ENCODE measurements at regions not wholly inside any gene's neighbourhood (a gene's known extent, or its start where the extent isn't known, plus 50 kb on each side); places are given as distances from the start of the nearest gene placed in this dataset.
"Not testable (repeated sequence)": the region's sequence is repeated elsewhere in the genome, so short reads cannot be mapped to it uniquely, and the experiment has no call there.

- no peak overlapping the region for H3K27ac Mint-ChIP-seq
- ATAC-seq: no peak
- no peak for DNase-seq (ENCODE audit: low spot score in 2 of 2)
- no peaks in the 10 kb centered on the region for H3K36me3 Mint-ChIP-seq
- no peaks in the 10 kb centered on the region for H3K9me3 Mint-ChIP-seq
- no peak overlapping the region for H3K4me3 Mint-ChIP-seq
- no peaks in the 10 kb centered on the region for H3K4me1 Mint-ChIP-seq
Observed at GRCh38 chr5:174892742-174893141, 168.4 kb downstream of the MSX2 start.

GRCh38 chr5:174880412-174881200, 156.2 kb downstream of the MSX2 start:
- ATAC-seq, H3K36me3 Mint-ChIP-seq, H3K4me3 Mint-ChIP-seq: not testable (repeated sequence)

GRCh38 chr5:174877987-174878386, 153.6 kb downstream of the MSX2 start:
- Mint-ChIP-seq H3K4me1 (no peaks in the 10 kb centered on the region), H3K27ac (no peak overlapping the region), H3K36me3 (no peaks in the 10 kb centered on the region), H3K9me3 (no peaks in the 10 kb centered on the region), H3K4me3 (no peak overlapping the region)
- no peak for ATAC-seq
- DNase-seq (ENCODE audit: low spot score in 2 of 2): no peak

More at GRCh38 chr5:174880412-174881200, 156.2 kb downstream of the MSX2 start:
- DNase-seq (ENCODE audit: low spot score in 2 of 2); H3K27ac Mint-ChIP-seq; H3K9me3 Mint-ChIP-seq; H3K4me1 Mint-ChIP-seq: not testable (repeated sequence)

GRCh38 chr5:174872271-174872670, 147.9 kb downstream of the MSX2 start:
- Mint-ChIP-seq H3K4me3 (no peak overlapping the region), H3K9me3 (peaks cover 3% of the 10 kb centered on the region), H3K36me3 (no peaks in the 10 kb centered on the region), H3K4me1 (no peaks in the 10 kb centered on the region), H3K27ac (no peak overlapping the region)
- DNase-seq (ENCODE audit: low spot score in 2 of 2) (no peak), ATAC-seq (no peak)

- no peak overlapping the region for H3K4me3 Mint-ChIP-seq
- ATAC-seq (no peak), DNase-seq (ENCODE audit: low spot score in 2 of 2) (no peak)
- H3K36me3 Mint-ChIP-seq: no peaks in the 10 kb centered on the region
- no peak overlapping the region for H3K27ac Mint-ChIP-seq
- no peaks in the 10 kb centered on the region for H3K4me1 Mint-ChIP-seq
- H3K9me3 Mint-ChIP-seq: no peaks in the 10 kb centered on the region
Observed at GRCh38 chr5:174852143-174852542, 127.8 kb downstream of the MSX2 start.

- no peak for DNase-seq (ENCODE audit: low spot score in 2 of 2)
- ATAC-seq: no peak
- Mint-ChIP-seq H3K4me1 (no peaks in the 10 kb centered on the region), H3K36me3 (no peaks in the 10 kb centered on the region), H3K9me3 (no peaks in the 10 kb centered on the region), H3K4me3 (no peak overlapping the region), H3K27ac (no peak overlapping the region)
Observed at GRCh38 chr5:174850565-174851169, 126.3 kb downstream of the MSX2 start.

- DNase-seq (ENCODE audit: low spot score in 2 of 2): no peak
- H3K9me3 Mint-ChIP-seq: no peaks in the 10 kb centered on the region
- no peak for ATAC-seq
- H3K27ac Mint-ChIP-seq: no peak overlapping the region
- no peaks in the 10 kb centered on the region for H3K36me3 Mint-ChIP-seq
- H3K4me1 Mint-ChIP-seq: no peaks in the 10 kb centered on the region
- H3K4me3 Mint-ChIP-seq: no peak overlapping the region
Observed at GRCh38 chr5:174849426-174849825, 125.0 kb downstream of the MSX2 start.

- Mint-ChIP-seq H3K36me3 (no peaks in the 10 kb centered on the region), H3K9me3 (peaks cover 3% of the 10 kb centered on the region), H3K4me1 (no peaks in the 10 kb centered on the region), H3K4me3 (no peak overlapping the region), H3K27ac (no peak overlapping the region)
- DNase-seq (ENCODE audit: low spot score in 2 of 2) (no peak), ATAC-seq (peak; percentile 26)
Observed at GRCh38 chr5:174844971-174845370, 120.6 kb downstream of the MSX2 start.

- no peak for ATAC-seq
- Mint-ChIP-seq H3K4me1 (no peaks in the 10 kb centered on the region), H3K4me3 (no peak overlapping the region), H3K27ac (no peak overlapping the region), H3K9me3 (peaks cover 3% of the 10 kb centered on the region), H3K36me3 (no peaks in the 10 kb centered on the region)
- DNase-seq (ENCODE audit: low spot score in 2 of 2): no peak
Observed at GRCh38 chr5:174843263-174844250, 119.2 kb downstream of the MSX2 start.

- H3K36me3 Mint-ChIP-seq: no peaks in the 10 kb centered on the region
- ATAC-seq: no peak
- no peak for DNase-seq (ENCODE audit: low spot score in 2 of 2)
- H3K9me3 Mint-ChIP-seq: peaks cover 3% of the 10 kb centered on the region
- H3K27ac Mint-ChIP-seq: no peak overlapping the region
- no peaks in the 10 kb centered on the region for H3K4me1 Mint-ChIP-seq
- H3K4me3 Mint-ChIP-seq: no peak overlapping the region
Observed at GRCh38 chr5:174840435-174840834, 116.1 kb downstream of the MSX2 start.

GRCh38 chr5:174839196-174839595, 114.8 kb downstream of the MSX2 start:
- DNase-seq (ENCODE audit: low spot score in 2 of 2): no peak
- no peak for ATAC-seq
- Mint-ChIP-seq H3K4me1 (no peaks in the 10 kb centered on the region), H3K9me3 (peaks cover 7% of the 10 kb centered on the region), H3K4me3 (no peak overlapping the region), H3K36me3 (no peaks in the 10 kb centered on the region), H3K27ac (no peak overlapping the region)

- Mint-ChIP-seq H3K9me3 (peaks cover 7% of the 10 kb centered on the region), H3K4me1 (no peaks in the 10 kb centered on the region), H3K4me3 (no peak overlapping the region), H3K36me3 (no peaks in the 10 kb centered on the region), H3K27ac (no peak overlapping the region)
- DNase-seq (ENCODE audit: low spot score in 2 of 2): no peak
- no peak for ATAC-seq
Observed at GRCh38 chr5:174837919-174838902, 113.8 kb downstream of the MSX2 start.

- Mint-ChIP-seq H3K4me3 (no peak overlapping the region), H3K9me3 (peaks cover 4% of the 10 kb centered on the region), H3K4me1 (no peaks in the 10 kb centered on the region), H3K27ac (no peak overlapping the region), H3K36me3 (no peaks in the 10 kb centered on the region)
- no peak for DNase-seq (ENCODE audit: low spot score in 2 of 2)
- ATAC-seq: no peak
Observed at GRCh38 chr5:174834081-174834480, 109.7 kb downstream of the MSX2 start.

- H3K4me3 Mint-ChIP-seq: no peak overlapping the region
- no peaks in the 10 kb centered on the region for H3K36me3 Mint-ChIP-seq
- no peak overlapping the region for H3K27ac Mint-ChIP-seq
- ATAC-seq (no peak), DNase-seq (ENCODE audit: low spot score in 2 of 2) (no peak)
- H3K4me1 Mint-ChIP-seq: no peaks in the 10 kb centered on the region
- H3K9me3 Mint-ChIP-seq: peaks cover 4% of the 10 kb centered on the region
Observed at GRCh38 chr5:174832811-174833210, 108.4 kb downstream of the MSX2 start.

Data from stimulated activated effector memory CD8-positive, alpha-beta T cell treated with anti-CD3 and anti-CD28 coated beads, Interleukin-12 subunit alpha, Interleukin-12 subunit beta, amount 100 ng/mL, for 72 hours (primary cell).